Gastrocnemius medialis (tissue), 4 donors: ENCODE measurements at regions not wholly inside any gene's neighbourhood (a gene's known extent, or its start where the extent isn't known, plus 50 kb on each side); places are given as distances from the start of the nearest gene placed in this dataset.

ENCODE experiments used
- CTCF ChIP-seq, 5 experiments: fragments of 450-650 bp in 3 of 5; fragments of 200-600 bp in 2 of 5; sonication (generic) in 2 of 5; IDR thresholded peaks in 4 of 5; conservative IDR thresholded peaks in 1 of 5; 1 replicate in 4 of 5; 2 replicates in 1 of 5; pipeline ENCODE4 v1.5.1; 2016 to 2019; ENCODE audit warnings: antibody characterized with exemption in 5 of 5, mild to moderate bottlenecking in 3 of 5, moderate library complexity in 3 of 5
- POLR2A ChIP-seq, 2 donors: fragments of 450-650 bp; IDR thresholded peaks; one replicate each; pipeline ENCODE4 v1.6.1; 2017; ENCODE audit warnings: antibody characterized with exemption in 2 of 2, mild to moderate bottlenecking in 2 of 2, moderate library complexity in 2 of 2

- no peak for TF ChIP-seq CTCF (IDR thresholded peaks at IDR 0.05 in 4 of 5, conservative IDR thresholded peaks at IDR 0.05 in 1 of 5)
- no peak for TF ChIP-seq POLR2A (IDR thresholded peaks at IDR 0.05)
Measured at GRCh38 chr2:203606051-203606450, 71.0 kb upstream of the RAPH1 start.
